Smooth muscle cell (in vitro differentiated cells): ENCODE measurements at regions not wholly inside any gene's neighbourhood (a gene's known extent, or its start where the extent isn't known, plus 50 kb on each side); places are given as distances from the start of the nearest gene placed in this dataset.

ENCODE experiments used
- DNase-seq: peaks from one replicate; lab custom pipeline; 2025; ENCODE audit not compliant: unreplicated experiment; lab: John Stamatoyannopoulos, UW
- H2AFZ ChIP-seq: fragments of 200-600 bp; sonication (generic); 2 replicates; pipeline ENCODE4 v1.6.0; 2016; ENCODE audit warnings: antibody characterized with exemption, low read depth, mild to moderate bottlenecking
- H3F3A ChIP-seq: fragments of 200-600 bp; sonication (generic); 2 replicates; pipeline ENCODE4 v1.6.0; 2017; ENCODE audit warnings: antibody characterized with exemption, low read depth
- H3K27ac ChIP-seq: fragments of 200-600 bp; sonication (generic); 2 replicates; pipeline ENCODE4 v1.5.1; 2016; ENCODE audit warnings: low read depth, mild to moderate bottlenecking
- H3K27me3 ChIP-seq: fragments of 200-600 bp; sonication (generic); 2 replicates; pipeline ENCODE4 v1.6.1; 2016; ENCODE audit warnings: low read depth, mild to moderate bottlenecking
- H3K36me3 ChIP-seq: fragments of 200-600 bp; sonication (generic); 2 replicates; pipeline ENCODE4 v1.5.1; 2016; ENCODE audit warnings: low read depth
- H3K4me1 ChIP-seq: fragments of 200-600 bp; sonication (generic); 2 replicates; pipeline ENCODE4 v1.5.1; 2016; ENCODE audit warnings: low read depth
- H3K4me2 ChIP-seq: fragments of 200-600 bp; sonication (generic); 2 replicates; pipeline ENCODE4 v1.6.0; 2016; ENCODE audit warnings: mild to moderate bottlenecking
- H3K4me3 ChIP-seq: fragments of 200-600 bp; sonication (generic); 2 replicates; pipeline ENCODE4 v1.5.1; 2016; ENCODE audit warnings: mild to moderate bottlenecking
- H3K79me2 ChIP-seq: fragments of 200-600 bp; sonication (generic); 2 replicates; pipeline ENCODE4 v1.6.0; 2016; ENCODE audit warnings: low read depth, mild to moderate bottlenecking
- H3K9ac ChIP-seq: fragments of 200-600 bp; sonication (generic); 2 replicates; pipeline ENCODE4 v1.6.0; 2016; ENCODE audit warnings: low read depth
- H3K9me3 ChIP-seq: fragments of 200-600 bp; sonication (generic); replicated peaks from 2 replicates; pipeline ENCODE4 v1.5.1; 2016; ENCODE audit warnings: low read depth
- H4K20me1 ChIP-seq: fragments of 200-600 bp; sonication (generic); 2 replicates; pipeline ENCODE4 v1.6.0; 2016; ENCODE audit warnings: low read depth
- WGBS: methylation state at CpG from one replicate; pipeline ENCODE4 v1.1.7; 2016; ENCODE audit warnings: low lambda C conversion rate; 5-methylcytosine and 5-hydroxymethylcytosine counted together
- TF ChIP-seq, protein P1 (sequence below): fragments of 200-600 bp; sonication (generic); IDR thresholded peaks from 2 replicates; pipeline ENCODE4 v1.5.1; 2017; ENCODE audit warnings: borderline replicate concordance, mild to moderate bottlenecking, antibody characterized with exemption; ENCODE audit not compliant: insufficient read depth, poor library complexity, severe bottlenecking

DNA sequence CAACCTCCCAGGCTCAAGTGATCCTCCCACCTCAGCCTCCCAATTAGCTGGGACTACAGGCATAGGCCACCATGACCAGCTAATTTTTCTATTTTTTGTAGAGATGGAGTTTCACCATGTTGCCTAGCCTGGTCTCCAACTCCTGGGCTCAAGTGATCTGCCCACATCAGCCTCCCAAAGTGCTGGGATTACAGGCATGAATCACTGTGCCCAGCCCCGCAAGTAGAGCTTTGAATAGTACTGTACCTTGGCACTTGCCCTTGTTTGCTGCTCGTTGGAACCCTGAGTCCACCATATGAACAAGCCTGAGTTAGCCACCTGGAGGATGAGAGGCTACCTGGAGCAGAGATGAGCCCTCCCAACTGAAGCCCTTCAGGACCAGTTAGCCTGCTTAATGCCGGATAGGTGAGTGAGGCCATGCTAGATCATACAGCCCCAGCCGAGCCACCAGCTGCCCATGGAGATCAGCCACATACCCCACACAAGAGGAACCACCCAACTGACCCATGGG is 267.9 kb downstream of the SHQ1 start:
- Histone ChIP-seq H3K9me3 (no peaks in the 10 kb centered on the region), H3K4me2 (no peak overlapping the region), H3K9ac (no peak overlapping the region), H3F3A (no peaks in the 10 kb centered on the region), H3K27ac (no peak overlapping the region), H3K4me1 (peaks cover 12% of the 10 kb centered on the region), H3K36me3 (no peaks in the 10 kb centered on the region), H2AFZ (no peak overlapping the region), H3K4me3 (no peak overlapping the region), H4K20me1 (no peaks in the 10 kb centered on the region), H3K27me3 (no peaks in the 10 kb centered on the region), H3K79me2 (no peaks in the 10 kb centered on the region)
- TF ChIP-seq, protein P1, sequence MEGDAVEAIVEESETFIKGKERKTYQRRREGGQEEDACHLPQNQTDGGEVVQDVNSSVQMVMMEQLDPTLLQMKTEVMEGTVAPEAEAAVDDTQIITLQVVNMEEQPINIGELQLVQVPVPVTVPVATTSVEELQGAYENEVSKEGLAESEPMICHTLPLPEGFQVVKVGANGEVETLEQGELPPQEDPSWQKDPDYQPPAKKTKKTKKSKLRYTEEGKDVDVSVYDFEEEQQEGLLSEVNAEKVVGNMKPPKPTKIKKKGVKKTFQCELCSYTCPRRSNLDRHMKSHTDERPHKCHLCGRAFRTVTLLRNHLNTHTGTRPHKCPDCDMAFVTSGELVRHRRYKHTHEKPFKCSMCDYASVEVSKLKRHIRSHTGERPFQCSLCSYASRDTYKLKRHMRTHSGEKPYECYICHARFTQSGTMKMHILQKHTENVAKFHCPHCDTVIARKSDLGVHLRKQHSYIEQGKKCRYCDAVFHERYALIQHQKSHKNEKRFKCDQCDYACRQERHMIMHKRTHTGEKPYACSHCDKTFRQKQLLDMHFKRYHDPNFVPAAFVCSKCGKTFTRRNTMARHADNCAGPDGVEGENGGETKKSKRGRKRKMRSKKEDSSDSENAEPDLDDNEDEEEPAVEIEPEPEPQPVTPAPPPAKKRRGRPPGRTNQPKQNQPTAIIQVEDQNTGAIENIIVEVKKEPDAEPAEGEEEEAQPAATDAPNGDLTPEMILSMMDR, result no peak
- 75% methylated on average over 4 of the region's 4 CpGs for WGBS
- DNase-seq, result no peak

DNA sequence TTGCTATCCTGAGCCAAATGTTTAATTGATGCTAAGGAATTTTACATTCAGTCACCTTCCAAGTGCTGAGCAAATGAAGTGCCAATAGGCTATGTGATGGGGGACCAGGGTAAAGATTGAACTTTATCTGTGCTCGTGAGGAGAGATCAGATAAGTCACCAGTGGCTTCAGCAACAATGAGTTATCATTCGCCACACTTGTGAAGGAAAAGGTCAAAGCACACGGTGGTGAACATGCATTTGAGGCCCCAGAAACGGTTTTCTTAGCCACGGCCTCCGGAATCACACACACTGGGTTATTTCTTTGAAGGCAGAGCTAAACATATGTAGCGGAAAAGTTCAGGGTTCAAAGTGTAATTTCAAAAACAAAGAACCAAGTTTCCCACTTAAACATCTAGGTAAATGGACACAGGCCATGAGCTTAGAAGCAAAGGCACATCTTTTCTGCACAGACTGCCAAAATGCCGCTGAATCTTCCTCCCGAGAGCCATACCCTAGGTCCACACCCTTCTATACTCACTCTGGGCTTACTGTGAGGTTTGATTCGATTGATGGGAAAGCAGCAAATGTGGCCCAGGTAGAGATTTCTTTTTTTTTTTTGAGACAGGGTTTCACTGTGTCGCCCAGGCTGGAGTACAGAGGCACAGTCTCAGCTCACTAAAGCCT is 268.5 kb downstream of the SHQ1 start:
- no peaks in the 10 kb centered on the region for H3K79me2 ChIP-seq
- no peaks in the 10 kb centered on the region for H4K20me1 ChIP-seq
- no peak overlapping the region for H3K9ac ChIP-seq
- no peaks in the 10 kb centered on the region for H3K36me3 ChIP-seq
- TF ChIP-seq, protein P1, result no peak
- no peaks in the 10 kb centered on the region for H3K27me3 ChIP-seq
- no peak for DNase-seq
- H2AFZ ChIP-seq, result no peak overlapping the region
- whole genome bisulfite sequencing, result 89% methylated on average over 11 of the region's 11 CpGs
- H3K4me2 ChIP-seq, result no peak overlapping the region
- no peaks in the 10 kb centered on the region for H3F3A ChIP-seq
- no peak overlapping the region for H3K27ac ChIP-seq
- H3K9me3 ChIP-seq, result no peaks in the 10 kb centered on the region
- peaks cover 12% of the 10 kb centered on the region for H3K4me1 ChIP-seq
- no peak overlapping the region for H3K4me3 ChIP-seq

DNA sequence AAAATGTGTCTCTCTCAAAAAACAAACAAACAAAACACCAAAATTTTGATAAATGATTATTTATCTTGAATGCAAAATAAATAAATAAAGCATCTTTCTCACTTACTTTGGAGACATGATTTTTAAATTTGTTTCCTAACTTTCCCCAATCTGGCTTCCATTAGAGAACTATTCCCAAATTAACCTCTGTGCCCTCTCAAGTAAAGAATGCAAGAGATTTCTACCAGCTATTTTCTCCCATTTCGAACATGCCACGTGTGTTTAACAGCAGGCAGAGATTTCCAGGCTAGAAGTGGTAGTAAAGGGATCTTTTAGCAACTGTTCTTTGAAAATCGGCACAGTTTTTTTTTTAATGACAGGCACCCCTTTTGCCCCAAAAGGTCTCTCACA is 269.1 kb downstream of the SHQ1 start:
- Histone ChIP-seq H3K27ac (no peak overlapping the region), H2AFZ (no peak overlapping the region), H3F3A (no peaks in the 10 kb centered on the region), H3K36me3 (no peaks in the 10 kb centered on the region), H3K4me2 (no peak overlapping the region), H3K4me3 (no peak overlapping the region), H4K20me1 (no peaks in the 10 kb centered on the region), H3K9ac (no peak overlapping the region), H3K4me1 (peaks cover 12% of the 10 kb centered on the region), H3K9me3 (no peaks in the 10 kb centered on the region), H3K79me2 (no peaks in the 10 kb centered on the region), H3K27me3 (no peaks in the 10 kb centered on the region)
- 77% methylated on average over 3 of the region's 3 CpGs for WGBS
- DNase-seq, result no peak
- TF ChIP-seq, protein P1, result no peak

DNA sequence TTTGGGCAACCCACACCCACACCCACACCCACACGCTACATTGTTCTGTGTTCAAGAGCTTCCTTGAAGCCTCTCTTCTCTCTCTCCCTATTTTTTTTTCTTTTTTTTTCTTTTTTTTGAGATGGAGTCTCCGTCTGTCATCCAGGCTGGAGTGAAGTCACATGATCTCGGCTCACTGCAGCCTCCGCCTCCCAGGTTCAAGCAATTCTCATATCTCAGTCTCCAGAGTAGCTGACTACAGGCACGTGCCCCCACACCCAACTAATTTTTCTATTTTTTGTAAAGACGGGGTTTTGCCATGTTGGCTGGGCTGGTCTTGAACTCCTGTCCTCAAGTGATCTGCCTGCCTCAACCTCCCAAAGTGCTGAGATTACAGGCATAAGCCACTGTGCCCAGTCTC is 271.1 kb downstream of the SHQ1 start:
- no peak for DNase-seq
- H3K9ac ChIP-seq, result no peak overlapping the region
- H3K36me3 ChIP-seq, result no peaks in the 10 kb centered on the region
- H3K27ac ChIP-seq, result no peak overlapping the region
- H3F3A ChIP-seq, result no peaks in the 10 kb centered on the region
- WGBS, result 96% methylated on average over 6 of the region's 6 CpGs
- H4K20me1 ChIP-seq, result no peaks in the 10 kb centered on the region
- H3K9me3 ChIP-seq, result no peaks in the 10 kb centered on the region
- TF ChIP-seq, protein P1, result no peak
- H3K27me3 ChIP-seq, result no peaks in the 10 kb centered on the region
- no peaks in the 10 kb centered on the region for H3K79me2 ChIP-seq
- H3K4me2 ChIP-seq, result no peak overlapping the region
- H3K4me1 ChIP-seq, result peaks cover 5% of the 10 kb centered on the region
- no peak overlapping the region for H3K4me3 ChIP-seq
- H2AFZ ChIP-seq, result no peak overlapping the region
